ENCODE measurements at regions not wholly inside any gene's neighbourhood (a gene's known extent, or its start where the extent isn't known, plus 50 kb on each side); places are given as distances from the start of the nearest gene placed in this dataset.
"Not testable (repeated sequence)": the region's sequence is repeated elsewhere in the genome, so short reads cannot be mapped to it uniquely, and the experiment has no call there.

GRCh38 chr12:13436696-13437391 is 240.3 kb downstream of the EMP1 start:
- DNase-seq = peak; percentile 4
- in situ Hi-C loops (cut with MboI; ENCODE audit: low pct_unique_long_range_greater_than_20kb, low sequenced_read_pairs) = no loop called here

- no peak for DNase-seq
- in situ Hi-C loops (cut with MboI; ENCODE audit: low pct_unique_long_range_greater_than_20kb, low sequenced_read_pairs) = no loop called here
Observed at GRCh38 chr12:13436182-13436581, 239.7 kb downstream of the EMP1 start.

GRCh38 chr12:13435235-13435933 is 238.9 kb downstream of the EMP1 start:
- no peak for DNase-seq
- in situ Hi-C loops (cut with MboI; ENCODE audit: low pct_unique_long_range_greater_than_20kb, low sequenced_read_pairs) = no loop called here

- in situ Hi-C loops (cut with MboI; ENCODE audit: low pct_unique_long_range_greater_than_20kb, low sequenced_read_pairs) = no loop called here
Observed at GRCh38 chr12:13433768-13434167, 237.2 kb downstream of the EMP1 start.

GRCh38 chr12:13431041-13431440 is 234.5 kb downstream of the EMP1 start:
- DNase-seq = no peak
- in situ Hi-C loops (cut with MboI; ENCODE audit: low pct_unique_long_range_greater_than_20kb, low sequenced_read_pairs) = no loop called here

More at GRCh38 chr12:13433768-13434167, 237.2 kb downstream of the EMP1 start:
- no peak for DNase-seq

GRCh38 chr12:13428538-13429265 is 232.2 kb downstream of the EMP1 start:
- no peak for DNase-seq
- in situ Hi-C loops (cut with MboI; ENCODE audit: low pct_unique_long_range_greater_than_20kb, low sequenced_read_pairs) = no loop called here

- in situ Hi-C loops (cut with MboI; ENCODE audit: low pct_unique_long_range_greater_than_20kb, low sequenced_read_pairs) = no loop called here
Observed at GRCh38 chr12:13425766-13426165, 229.2 kb downstream of the EMP1 start.

GRCh38 chr12:13422291-13422690 is 225.8 kb downstream of the EMP1 start:
- no peak for DNase-seq
- in situ Hi-C loops (cut with MboI; ENCODE audit: low pct_unique_long_range_greater_than_20kb, low sequenced_read_pairs) = no loop called here

More at GRCh38 chr12:13425766-13426165, 229.2 kb downstream of the EMP1 start:
- DNase-seq = no peak

- in situ Hi-C loops (cut with MboI; ENCODE audit: low pct_unique_long_range_greater_than_20kb, low sequenced_read_pairs) = no loop called here
- no peak for DNase-seq
Observed at GRCh38 chr12:13417516-13417915, 221.0 kb downstream of the EMP1 start.

- DNase-seq = no peak
- in situ Hi-C loops (cut with MboI; ENCODE audit: low pct_unique_long_range_greater_than_20kb, low sequenced_read_pairs) = no loop called here
Observed at GRCh38 chr12:13411287-13411686, 214.8 kb downstream of the EMP1 start.

- DNase-seq = no peak
- in situ Hi-C loops (cut with MboI; ENCODE audit: low pct_unique_long_range_greater_than_20kb, low sequenced_read_pairs) = no loop called here
Observed at GRCh38 chr12:13405961-13406703, 209.6 kb downstream of the EMP1 start.

- in situ Hi-C loops (cut with MboI; ENCODE audit: low pct_unique_long_range_greater_than_20kb, low sequenced_read_pairs) = no loop called here
- no peak for DNase-seq
Observed at GRCh38 chr12:13404631-13405473, 208.3 kb downstream of the EMP1 start.

- no peak for DNase-seq
- in situ Hi-C loops (cut with MboI; ENCODE audit: low pct_unique_long_range_greater_than_20kb, low sequenced_read_pairs) = no loop called here
Observed at GRCh38 chr12:13404111-13404628, 207.6 kb downstream of the EMP1 start.

- in situ Hi-C loops (cut with MboI; ENCODE audit: low pct_unique_long_range_greater_than_20kb, low sequenced_read_pairs); DNase-seq: not testable (repeated sequence)
Observed at GRCh38 chr12:13391375-13391774, 194.8 kb downstream of the EMP1 start.

GRCh38 chr12:13390918-13391317 is 194.4 kb downstream of the EMP1 start:
- in situ Hi-C loops (cut with MboI; ENCODE audit: low pct_unique_long_range_greater_than_20kb, low sequenced_read_pairs) = no loop called here
- DNase-seq = no peak

- in situ Hi-C loops (cut with MboI; ENCODE audit: low pct_unique_long_range_greater_than_20kb, low sequenced_read_pairs) = no loop called here
- DNase-seq = no peak
Observed at GRCh38 chr12:13390381-13390861, 193.9 kb downstream of the EMP1 start.

GRCh38 chr12:13387101-13387500 is 190.6 kb downstream of the EMP1 start:
- no peak for DNase-seq
- in situ Hi-C loops (cut with MboI; ENCODE audit: low pct_unique_long_range_greater_than_20kb, low sequenced_read_pairs) = no loop called here

- in situ Hi-C loops (cut with MboI; ENCODE audit: low pct_unique_long_range_greater_than_20kb, low sequenced_read_pairs) = no loop called here
- DNase-seq = no peak
Observed at GRCh38 chr12:13386323-13387039, 190.0 kb downstream of the EMP1 start.
